HS-5 (cell line): ENCODE measurements at regions not wholly inside any gene's neighbourhood (a gene's known extent, or its start where the extent isn't known, plus 50 kb on each side); places are given as distances from the start of the nearest gene placed in this dataset.

Source experiments
- DNase-seq: peaks from one replicate; pipeline ENCODE4 v3.0.0-alpha.2; 2012; ENCODE audit warnings: low read depth

DNA sequence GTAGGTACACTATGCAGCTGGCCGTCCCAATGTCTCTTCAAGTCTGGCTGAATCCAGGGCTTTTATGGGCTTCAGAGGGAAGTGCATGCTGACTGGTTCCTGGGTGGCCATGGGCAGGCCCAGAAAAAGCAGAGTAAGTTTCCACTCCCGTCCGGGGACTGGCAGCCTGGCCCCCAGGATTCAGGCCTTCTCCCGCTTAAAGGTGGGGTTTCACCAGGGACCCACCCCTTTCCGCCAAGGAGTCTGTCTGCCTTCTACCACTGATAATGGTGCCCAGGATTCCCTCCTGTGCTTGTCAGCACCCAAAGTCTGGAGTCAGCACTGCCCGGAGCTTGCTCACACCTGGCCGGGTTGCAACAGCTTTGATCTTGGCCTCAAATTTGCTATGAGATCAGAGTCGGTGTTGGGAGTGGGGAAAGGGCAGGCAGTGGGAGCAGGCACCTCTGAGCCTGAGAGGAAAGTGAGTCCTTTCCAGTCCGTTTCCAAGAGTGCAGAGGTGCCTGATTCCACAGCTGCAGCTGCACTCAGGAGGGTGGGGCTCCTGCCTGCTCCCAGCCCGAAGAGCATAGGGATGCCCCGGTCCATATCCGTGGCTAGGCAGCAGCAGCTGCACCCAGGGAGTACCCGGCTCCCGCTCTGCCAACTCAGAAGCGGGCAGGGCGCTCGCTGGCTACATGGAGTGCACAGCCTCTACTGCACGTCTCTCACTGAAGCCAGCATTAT lies 1344.3 kb upstream of the ADGRL3 start:
- DNase-seq: no peak

GRCh38 chr4:59869056-59869455 lies 1331.1 kb upstream of the ADGRL3 start:
- DNase-seq: no peak

GRCh38 chr4:59869559-59869958 lies 1330.6 kb upstream of the ADGRL3 start:
- DNase-seq: no peak

DNA sequence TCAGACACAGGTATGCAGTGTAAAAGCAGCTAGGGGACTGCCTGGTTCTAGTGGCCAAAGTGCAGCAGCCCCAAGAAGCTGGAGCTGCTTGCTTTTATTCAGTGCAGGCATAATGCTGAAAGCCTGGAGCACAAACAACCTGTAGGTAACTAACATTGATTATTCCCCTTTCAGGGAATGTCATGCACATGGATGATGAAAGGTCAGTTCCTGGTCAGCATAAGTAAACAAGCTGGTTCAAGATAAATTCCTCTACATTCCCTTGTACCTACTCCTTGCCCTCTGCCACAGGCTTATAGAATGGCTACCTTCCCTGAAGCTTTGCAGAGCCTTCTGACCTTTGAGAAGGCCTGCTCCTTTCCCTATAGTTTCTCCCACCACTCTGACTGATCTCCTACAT lies 1318.5 kb upstream of the ADGRL3 start:
- DNase-seq: no peak

- no peak for DNase-seq
Measured at GRCh38 chr4:59904331-59904730, 1295.8 kb upstream of the ADGRL3 start.

DNA sequence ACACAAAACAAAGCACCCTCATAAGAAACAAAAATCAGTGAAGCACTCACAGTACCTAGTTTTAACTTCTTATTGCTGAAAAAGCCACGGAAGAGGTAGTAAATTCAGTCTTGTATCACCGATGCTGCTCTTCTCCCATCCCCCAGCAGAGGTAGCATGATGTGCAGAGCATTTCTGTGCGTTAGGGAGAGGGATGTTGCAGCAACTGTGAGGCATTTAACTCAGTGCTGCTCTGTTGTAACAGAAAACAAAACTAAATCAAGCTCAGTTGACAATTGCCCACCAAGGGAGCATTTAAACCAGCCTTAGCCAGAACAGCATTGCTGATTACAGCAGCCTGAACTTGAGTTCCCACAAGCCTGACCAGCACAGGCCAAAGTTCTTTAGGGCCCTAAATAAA lies 1279.7 kb upstream of the ADGRL3 start:
- no peak for DNase-seq

- DNase-seq: no peak
Measured at GRCh38 chr4:59925290-59925689, 1274.8 kb upstream of the ADGRL3 start.

DNA sequence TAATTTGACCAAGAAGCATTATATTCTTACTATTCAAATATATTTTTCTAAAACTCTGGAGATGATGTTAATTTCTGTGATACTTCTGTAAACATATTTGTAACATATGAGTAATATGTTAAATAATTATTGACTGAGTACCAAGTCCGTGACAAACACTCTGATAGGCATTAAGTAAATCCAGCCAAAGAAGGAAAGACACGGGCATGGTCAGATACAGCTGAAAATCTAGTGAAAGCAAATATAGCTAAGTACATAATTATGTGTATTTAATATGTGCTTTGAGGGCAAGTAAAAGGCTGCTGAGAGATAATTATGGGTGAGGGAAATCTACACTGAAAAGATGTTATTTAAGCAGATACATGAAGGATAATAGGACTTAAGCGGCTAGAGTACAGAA lies 1263.6 kb upstream of the ADGRL3 start:
- DNase-seq: no peak

- no peak for DNase-seq
Measured at GRCh38 chr4:59938166-59938565, 1262.0 kb upstream of the ADGRL3 start.

- DNase-seq: no peak
Measured at GRCh38 chr4:59945277-59945676, 1254.8 kb upstream of the ADGRL3 start.

DNA sequence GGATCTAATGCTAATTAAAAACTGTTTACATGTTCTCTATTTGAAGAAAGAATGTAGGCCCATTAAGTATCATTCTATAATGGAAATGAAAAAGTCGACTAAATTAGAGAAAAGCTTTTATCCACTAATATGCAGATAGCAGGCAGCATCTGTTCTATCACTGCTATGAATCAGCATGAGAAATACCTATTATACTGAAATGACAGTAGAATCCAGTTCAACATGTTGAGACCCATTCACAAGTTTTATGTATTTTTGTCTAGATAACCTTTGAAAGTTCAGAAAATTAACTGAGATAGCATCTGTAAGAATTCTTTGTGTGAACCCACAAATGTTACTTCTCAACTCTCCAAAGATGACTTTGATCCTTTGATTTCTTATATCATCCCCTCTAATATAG lies 1254.4 kb upstream of the ADGRL3 start:
- DNase-seq: no peak

- DNase-seq: no peak
Measured at GRCh38 chr4:59956366-59956765, 1243.8 kb upstream of the ADGRL3 start.

DNA sequence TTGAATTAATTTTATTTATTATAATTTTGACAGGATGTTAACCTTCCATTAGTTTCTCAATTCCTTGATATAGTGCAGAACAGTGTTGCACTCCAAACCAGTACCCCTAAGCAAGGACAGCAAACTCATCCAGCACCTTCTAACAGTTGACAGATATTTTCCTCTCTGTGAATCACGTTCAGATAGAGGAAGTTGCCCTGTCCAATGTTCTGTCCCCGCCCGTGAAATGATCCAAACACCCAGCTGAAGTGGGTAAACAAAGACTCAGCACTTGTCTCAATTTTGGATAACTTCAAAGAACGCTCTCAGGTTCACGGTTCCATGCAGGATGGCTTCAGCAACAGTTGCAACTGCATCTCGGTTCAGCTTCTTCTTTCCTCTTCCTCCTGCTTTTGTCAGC lies 1240.0 kb upstream of the ADGRL3 start:
- DNase-seq: no peak

GRCh38 chr4:59966758-59967157 lies 1233.4 kb upstream of the ADGRL3 start:
- no peak for DNase-seq

GRCh38 chr4:59968796-59969195 lies 1231.3 kb upstream of the ADGRL3 start:
- no peak for DNase-seq

DNA sequence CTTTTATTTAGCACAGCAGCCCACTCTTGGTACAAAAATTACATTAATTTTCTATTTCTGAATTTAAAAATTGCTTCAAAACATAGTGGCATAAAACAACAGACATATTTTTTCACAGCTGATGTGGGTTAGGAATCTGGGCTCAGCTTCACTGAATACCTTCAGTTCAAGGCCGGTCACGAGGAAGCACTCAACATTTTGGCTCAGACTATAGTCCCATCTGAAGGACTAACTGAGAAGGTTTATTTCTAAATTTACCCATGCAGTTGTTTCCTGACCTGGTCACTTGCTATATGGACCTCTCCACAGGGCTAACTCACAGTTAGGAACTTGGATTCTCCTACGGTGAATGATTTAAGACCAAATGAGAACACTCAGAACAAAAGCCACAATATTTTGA lies 1230.2 kb upstream of the ADGRL3 start:
- DNase-seq: no peak

DNA sequence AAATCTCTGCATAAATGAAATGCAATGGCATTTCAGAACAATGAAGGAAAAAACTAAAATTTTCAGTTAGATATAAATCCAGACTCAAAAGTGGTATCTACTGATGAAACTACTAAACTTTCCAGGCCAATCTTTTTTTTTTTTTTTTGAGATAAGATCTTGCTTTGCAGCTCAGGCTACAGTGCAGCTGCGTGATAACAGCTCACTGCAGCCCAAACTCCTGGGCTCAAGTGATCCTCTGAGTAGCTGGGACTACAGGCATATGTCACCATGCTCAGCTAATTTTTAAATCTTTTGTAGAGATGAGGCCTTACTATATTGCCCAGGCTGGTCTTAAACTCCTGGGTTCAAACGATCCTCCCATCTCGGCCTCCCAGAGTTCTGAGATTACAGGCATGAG lies 1228.2 kb upstream of the ADGRL3 start:
- no peak for DNase-seq

GRCh38 chr4:59973492-59973891 lies 1226.6 kb upstream of the ADGRL3 start:
- DNase-seq: no peak

GRCh38 chr4:59979061-59979460 lies 1221.1 kb upstream of the ADGRL3 start:
- no peak for DNase-seq

GRCh38 chr4:59983852-59984251 lies 1216.3 kb upstream of the ADGRL3 start:
- DNase-seq: no peak

- DNase-seq: no peak
Measured at GRCh38 chr4:59987289-59987688, 1212.8 kb upstream of the ADGRL3 start.

GRCh38 chr4:59994118-59994517 lies 1206.0 kb upstream of the ADGRL3 start:
- DNase-seq: no peak

- DNase-seq: no peak
Measured at GRCh38 chr4:60002603-60003337, 1197.4 kb upstream of the ADGRL3 start.
